ENCODE measurements at regions not wholly inside any gene's neighbourhood (a gene's known extent, or its start where the extent isn't known, plus 50 kb on each side); places are given as distances from the start of the nearest gene placed in this dataset.

- DNase-seq (ENCODE audit: low spot score): no peak
Measured at GRCh38 chr2:234632527-234633391, 135.9 kb upstream of the ARL4C start.

GRCh38 chr2:234631646-234632514, 135.0 kb upstream of the ARL4C start:
- no peak for DNase-seq (ENCODE audit: low spot score)

- DNase-seq (ENCODE audit: low spot score): no peak
Measured at GRCh38 chr2:234630801-234631261, 133.9 kb upstream of the ARL4C start.

- DNase-seq (ENCODE audit: low spot score): no peak
Measured at GRCh38 chr2:234629596-234629995, 132.7 kb upstream of the ARL4C start.

GRCh38 chr2:234628953-234629352, 132.1 kb upstream of the ARL4C start:
- no peak for DNase-seq (ENCODE audit: low spot score)

GRCh38 chr2:234627308-234627707, 130.4 kb upstream of the ARL4C start:
- no peak for DNase-seq (ENCODE audit: low spot score)

- DNase-seq (ENCODE audit: low spot score): no peak
Measured at GRCh38 chr2:234626566-234627130, 129.8 kb upstream of the ARL4C start.

GRCh38 chr2:234625626-234626250, 128.9 kb upstream of the ARL4C start:
- no peak for DNase-seq (ENCODE audit: low spot score)

- no peak for DNase-seq (ENCODE audit: low spot score)
Measured at GRCh38 chr2:234623521-234623991, 126.7 kb upstream of the ARL4C start.

- DNase-seq (ENCODE audit: low spot score): no peak
Measured at GRCh38 chr2:234621120-234621519, 124.2 kb upstream of the ARL4C start.

- no peak for DNase-seq (ENCODE audit: low spot score)
Measured at GRCh38 chr2:234620018-234620417, 123.1 kb upstream of the ARL4C start.

- DNase-seq (ENCODE audit: low spot score): no peak
Measured at GRCh38 chr2:234615643-234616356, 118.9 kb upstream of the ARL4C start.

GRCh38 chr2:234611209-234611608, 114.3 kb upstream of the ARL4C start:
- no peak for DNase-seq (ENCODE audit: low spot score)

- DNase-seq (ENCODE audit: low spot score): no peak
Measured at GRCh38 chr2:234608946-234609345, 112.1 kb upstream of the ARL4C start.

GRCh38 chr2:234607691-234608090, 110.8 kb upstream of the ARL4C start:
- DNase-seq (ENCODE audit: low spot score): no peak

- no peak for DNase-seq (ENCODE audit: low spot score)
Measured at GRCh38 chr2:234606896-234607295, 110.0 kb upstream of the ARL4C start.

- DNase-seq (ENCODE audit: low spot score): no peak
Measured at GRCh38 chr2:234603619-234604018, 106.7 kb upstream of the ARL4C start.

- DNase-seq (ENCODE audit: low spot score): no peak
Measured at GRCh38 chr2:234601213-234601612, 104.3 kb upstream of the ARL4C start.

GRCh38 chr2:234597576-234597861, 100.6 kb upstream of the ARL4C start:
- DNase-seq (ENCODE audit: low spot score): no peak

GRCh38 chr2:234596696-234597575, 100.1 kb upstream of the ARL4C start:
- DNase-seq (ENCODE audit: low spot score): no peak

GRCh38 chr2:234595829-234596228, 98.9 kb upstream of the ARL4C start:
- DNase-seq (ENCODE audit: low spot score): no peak
